SK-N-SH treated with all-trans-retinoic acid at 6 μM for 48 hours (cell line): ENCODE measurements at regions not wholly inside any gene's neighbourhood (a gene's known extent, or its start where the extent isn't known, plus 50 kb on each side); places are given as distances from the start of the nearest gene placed in this dataset.

Source experiments
- CREB5 ChIP-seq: fragments of 250-450 bp; sonication (Bioruptor Pico); IDR thresholded peaks from 2 replicates; pipeline ENCODE4 v1.5.1; 2020; ENCODE audit warnings: low read depth, mild to moderate bottlenecking, moderate library complexity
- ISL1 ChIP-seq: fragments of 250-450 bp; sonication (Bioruptor Pico); IDR thresholded peaks from 2 replicates; pipeline ENCODE4 v2.1.2; 2022; ENCODE audit warnings: mild to moderate bottlenecking, moderate library complexity
- POU6F1 ChIP-seq: fragments of 250-450 bp; sonication (Bioruptor Pico); IDR thresholded peaks from 2 replicates; pipeline ENCODE4 v1.8.0; 2021; ENCODE audit warnings: low read depth, mild to moderate bottlenecking, moderate library complexity, borderline replicate concordance
- ZNF8 ChIP-seq: fragments of 450-650 bp; formaldehyde crosslinking; IDR thresholded peaks from 2 replicates; pipeline ENCODE4 v1.5.0; 2020; ENCODE audit warnings: mild to moderate bottlenecking, moderate library complexity

GRCh38 chr21:41070284-41070683, 97.7 kb upstream of the BACE2 start:
- TF ChIP-seq ISL1 (CRISPR knock-in tag) (no peak), ZNF8 (CRISPR knock-in tag) (no peak), POU6F1 (CRISPR knock-in tag) (no peak), CREB5 (no peak)
